OCI-LY3 (cell line): ENCODE measurements at regions not wholly inside any gene's neighbourhood (a gene's known extent, or its start where the extent isn't known, plus 50 kb on each side); places are given as distances from the start of the nearest gene placed in this dataset.

Experiments used
- H2AFZ ChIP-seq: fragments of 200-600, 300-600 bp; shearing (Covaris generic); 2 replicates; pipeline ENCODE4 v1.6.0; 2014; ENCODE audit warnings: antibody characterized with exemption, low read depth, low read length
- H3K27ac ChIP-seq: fragments of 200-600, 300-600 bp; sonication (generic); 2 replicates; pipeline ENCODE4 v1.5.1; 2014; ENCODE audit warnings: mild to moderate bottlenecking, low read length, moderate library complexity, mixed read lengths
- H3K27me3 ChIP-seq: fragments of 200-600, 300-600 bp; sonication (generic); 2 replicates; pipeline ENCODE4 v1.6.1; 2014; ENCODE audit warnings: low read depth, low read length, mixed read lengths
- H3K36me3 ChIP-seq: fragments of 200-600, 300-600 bp; sonication (generic); replicated peaks from 2 replicates; pipeline ENCODE3; 2014; ENCODE audit warnings: low read depth, low read length, mixed read lengths
- H3K4me1 ChIP-seq: fragments of 300-600, 200-600 bp; sonication (generic); 2 replicates; pipeline ENCODE4 v1.6.1; 2014; ENCODE audit warnings: low read length, mixed read lengths
- H3K4me2 ChIP-seq: fragments of 200-600, 300-600 bp; sonication (generic); 2 replicates; pipeline ENCODE4 v1.6.1; 2014; ENCODE audit warnings: low read length, mixed read lengths
- H3K4me3 ChIP-seq: fragments of 300-600, 200-600 bp; sonication (generic); 2 replicates; pipeline ENCODE4 v1.5.1; 2014; ENCODE audit warnings: antibody characterized with exemption, mild to moderate bottlenecking, low read length, moderate library complexity
- H3K79me2 ChIP-seq: fragments of 300-600, 200-600 bp; shearing (Covaris generic); 2 replicates; pipeline ENCODE4 v1.6.1; 2014; ENCODE audit warnings: mild to moderate bottlenecking, low read length, mixed read lengths
- H3K9ac ChIP-seq: fragments of 300-600, 200-600 bp; shearing (Covaris generic); 2 replicates; pipeline ENCODE4 v1.6.0; 2014; ENCODE audit warnings: mild to moderate bottlenecking, low read length, moderate library complexity
- H3K9me3 ChIP-seq: fragments of 200-600, 300-600 bp; shearing (Covaris generic); 2 replicates; pipeline ENCODE4 v1.6.1; 2014; ENCODE audit warnings: low read length, mixed read lengths; ENCODE audit not compliant: insufficient read depth
- H4K20me1 ChIP-seq: fragments of 200-600, 300-600 bp; sonication (generic); 2 replicates; pipeline ENCODE4 v1.6.1; 2016; ENCODE audit warnings: low read length, mixed read lengths; ENCODE audit not compliant: insufficient read depth
- EZH2phosphoT487 ChIP-seq: fragments of 200-600 bp; shearing (Covaris generic); IDR thresholded peaks from 2 replicates; pipeline ENCODE4 v1.6.1; 2018; ENCODE audit warnings: antibody characterized with exemption, mixed run types, low read depth
- TF ChIP-seq, protein P1 (sequence below): fragments of 200-600, 300-600 bp; sonication (generic); IDR thresholded peaks from 2 replicates; pipeline ENCODE4 v1.5.1; 2014; ENCODE audit warnings: antibody characterized with exemption, low read length, low read depth

DNA sequence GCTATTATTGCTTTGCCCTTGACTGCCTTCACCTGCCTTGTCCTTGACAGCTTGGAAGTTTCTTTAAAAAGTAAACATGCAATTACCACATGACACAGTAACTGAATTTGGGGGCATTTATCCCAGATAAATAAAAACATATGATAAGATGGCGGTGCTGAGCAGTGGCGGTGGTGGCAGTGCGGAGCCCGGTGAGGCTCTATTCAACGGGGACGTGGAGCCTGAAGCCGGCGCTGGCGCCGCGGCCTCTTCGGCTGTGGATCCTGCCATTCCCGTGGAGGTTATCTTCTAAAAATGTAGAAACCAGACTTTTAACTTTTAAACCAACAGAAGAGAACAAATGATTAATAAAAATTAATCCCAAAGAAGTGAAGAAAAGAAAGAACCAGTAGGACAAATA lies 59.7 kb upstream of the ZDHHC15 start:
- no peaks in the 10 kb centered on the region for H3K9me3 ChIP-seq
- H3K27me3 ChIP-seq, result no peaks in the 10 kb centered on the region
- H4K20me1 ChIP-seq, result no peaks in the 10 kb centered on the region

More for the DNA sequence above, 59.7 kb upstream of the ZDHHC15 start:
- H3K27ac ChIP-seq, result no peak overlapping the region
- no peaks in the 10 kb centered on the region for H3K36me3 ChIP-seq
- H3K4me3 ChIP-seq, result no peak overlapping the region
- TF ChIP-seq, protein P1, sequence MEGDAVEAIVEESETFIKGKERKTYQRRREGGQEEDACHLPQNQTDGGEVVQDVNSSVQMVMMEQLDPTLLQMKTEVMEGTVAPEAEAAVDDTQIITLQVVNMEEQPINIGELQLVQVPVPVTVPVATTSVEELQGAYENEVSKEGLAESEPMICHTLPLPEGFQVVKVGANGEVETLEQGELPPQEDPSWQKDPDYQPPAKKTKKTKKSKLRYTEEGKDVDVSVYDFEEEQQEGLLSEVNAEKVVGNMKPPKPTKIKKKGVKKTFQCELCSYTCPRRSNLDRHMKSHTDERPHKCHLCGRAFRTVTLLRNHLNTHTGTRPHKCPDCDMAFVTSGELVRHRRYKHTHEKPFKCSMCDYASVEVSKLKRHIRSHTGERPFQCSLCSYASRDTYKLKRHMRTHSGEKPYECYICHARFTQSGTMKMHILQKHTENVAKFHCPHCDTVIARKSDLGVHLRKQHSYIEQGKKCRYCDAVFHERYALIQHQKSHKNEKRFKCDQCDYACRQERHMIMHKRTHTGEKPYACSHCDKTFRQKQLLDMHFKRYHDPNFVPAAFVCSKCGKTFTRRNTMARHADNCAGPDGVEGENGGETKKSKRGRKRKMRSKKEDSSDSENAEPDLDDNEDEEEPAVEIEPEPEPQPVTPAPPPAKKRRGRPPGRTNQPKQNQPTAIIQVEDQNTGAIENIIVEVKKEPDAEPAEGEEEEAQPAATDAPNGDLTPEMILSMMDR, result no peak
- TF ChIP-seq EZH2phosphoT487, result no peak
- H3K9ac ChIP-seq, result no peak overlapping the region
- no peaks in the 10 kb centered on the region for H3K79me2 ChIP-seq
- H3K4me1 ChIP-seq, result no peaks in the 10 kb centered on the region
- H3K4me2 ChIP-seq, result no peak overlapping the region
- no peak overlapping the region for H2AFZ ChIP-seq
